Heart left ventricle (tissue), 16 donors: ENCODE measurements at regions not wholly inside any gene's neighbourhood (a gene's known extent, or its start where the extent isn't known, plus 50 kb on each side); places are given as distances from the start of the nearest gene placed in this dataset.

Source experiments
- ATAC-seq, 4 donors: fragments of 200-7000 bp; cut with Tn5 transposase; one replicate each; pipeline ENCODE4 v1.9.1; 2020 to 2022; ENCODE audit warnings: moderate library complexity in 4 of 4, mild to moderate bottlenecking in 3 of 4, moderate number of reproducible peaks in 1 of 4
- DNase-seq, 5 donors: peaks; one replicate each; pipeline ENCODE4 v3.0.0-alpha.2; 2020
- H3K27ac ChIP-seq, 12 donors: fragments of 200-600 bp; sonication (generic) in 4 of 12; one replicate each; pipeline versions ENCODE4 v1.5.0 to v1.8.0; 2016 to 2022; ENCODE audit warnings: mild to moderate bottlenecking in 2 of 12
- H3K27me3 ChIP-seq, 9 donors: fragments of 200-600 bp; sonication (generic) in 2 of 9; one replicate each; pipeline versions ENCODE4 v1.5.1 to v1.8.0; 2016 to 2022; ENCODE audit warnings: mild to moderate bottlenecking in 3 of 9
- H3K36me3 ChIP-seq, 9 donors: fragments of 200-600 bp; sonication (generic) in 2 of 9; one replicate each; pipeline versions ENCODE4 v1.5.0 to v1.8.0; 2018 to 2022; ENCODE audit warnings: mild to moderate bottlenecking in 2 of 9
- H3K4me1 ChIP-seq, 12 donors: fragments of 200-600 bp; sonication (generic) in 4 of 12; one replicate each; pipeline versions ENCODE4 v1.5.0 to v1.8.0; 2016 to 2022; ENCODE audit warnings: mild to moderate bottlenecking in 3 of 12
- H3K4me3 ChIP-seq, 12 donors: fragments of 200-600 bp; sonication (generic) in 4 of 12; one replicate each; pipeline versions ENCODE4 v1.5.0 to v1.8.0; 2017 to 2022; ENCODE audit warnings: mild to moderate bottlenecking in 9 of 12, moderate library complexity in 4 of 12
- H3K9me3 ChIP-seq, 12 donors: fragments of 200-600 bp; sonication (generic) in 4 of 12; one replicate each; pipeline versions ENCODE4 v1.5.0 to v1.8.0; 2016 to 2022; ENCODE audit warnings: mild to moderate bottlenecking in 1 of 12
- POLR2A ChIP-seq, 2 donors: fragments of 450-650 bp; IDR thresholded peaks; one replicate each; pipeline ENCODE4 v1.6.1; 2017; ENCODE audit warnings: antibody characterized with exemption in 2 of 2, mild to moderate bottlenecking in 2 of 2, moderate library complexity in 2 of 2
- WGBS, 4 donors: extraction: QIAGEN DNeasy Blood & Tissue Kit in 2 of 4; methylation state at CpG; one replicate each; pipeline versions ENCODE4 v1.1.5 to v1.1.7; 2013 to 2018; 5-methylcytosine and 5-hydroxymethylcytosine counted together
- intact Hi-C, 10 donors: fragments of 100-400 bp; cut with DNase I; formaldehyde crosslinking; loops; one replicate each; pipeline versions ENCODE4 v1.11.1 to v1.14.2; 2022
- TF ChIP-seq, protein P1 (sequence below), 12 donors: fragments of 200-600 bp; sonication (generic) in 4 of 12; IDR thresholded peaks; one replicate each; pipeline versions ENCODE4 v1.5.0 to v1.8.0; 2018 to 2022; ENCODE audit warnings: antibody characterized with exemption in 12 of 12, mild to moderate bottlenecking in 5 of 12
- donor health status: ischemic (EF 13 %, LVEDD 7.1; RV severe dilation, severe dysfunction).
- donor health status: healthy with polysubstance abuse.
- donor health status: DM: no; HTN: yes; CAD: no.
- donor health status: DM: no; HTN: no; CAD: no.
- donor health status: ischemic (EF 25% LVEDD 6.9; RV normal size, moderate dysfunction).
- donor health status: ischemic (EF 25% LVEDD 5.7; RV mildly dilated, moderate dysfunction).
- donor health status: healthy.
- donor health status: DM: yes; HTN: yes; CAD: no.
- donor health status: ischemic (EF 35%, LVEDD 5.7; RV mildly dilated, moderate dysfunction).
- donor health status: nonischemic (EF 11% LVEDD 7.7; RV severe dilation, severe dysfunction).
- donor health status: DM: yes; HTN: yes; CAD: no.
- donor health status: PGD.
- donor health status: ischemic (EF 29% LVEDD 5.4; RV normal size, mild dysfunction).
- donor health status: nonischemic (EF 23%, LVEDD 6.1; RV moderate dilation, normal function).

DNA sequence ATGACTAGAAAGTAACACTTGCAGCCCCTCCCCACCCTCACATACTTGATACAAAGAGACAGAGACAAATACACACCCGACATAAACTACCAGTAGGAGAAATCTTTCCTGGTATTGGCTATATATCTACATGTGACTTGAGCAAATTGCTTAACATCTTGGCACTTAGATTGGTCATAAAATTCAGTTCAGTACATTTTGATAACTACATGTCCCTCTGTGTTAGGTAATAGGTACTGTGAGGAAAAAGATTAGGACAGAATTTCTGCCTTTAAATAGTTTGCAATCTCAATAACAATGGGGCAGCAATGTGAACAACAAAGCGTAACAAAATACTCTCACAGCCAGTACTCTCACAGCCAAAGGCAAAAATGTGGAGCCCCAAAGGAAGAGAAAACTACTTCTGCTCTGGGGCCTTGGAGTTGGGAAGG lies 670.0 kb upstream of the ACVR2A start:
- H3K4me1 ChIP-seq: no peaks in the 10 kb centered on the region
- H3K9me3 ChIP-seq: peaks cover 0 to 19% (median 0%) of the 10 kb centered on the region in 12 donors
- H3K27ac ChIP-seq: no peak overlapping the region
- DNase-seq (no peak), ATAC-seq (no peak)
- no peaks in the 10 kb centered on the region for H3K36me3 ChIP-seq
- TF ChIP-seq, protein P1, sequence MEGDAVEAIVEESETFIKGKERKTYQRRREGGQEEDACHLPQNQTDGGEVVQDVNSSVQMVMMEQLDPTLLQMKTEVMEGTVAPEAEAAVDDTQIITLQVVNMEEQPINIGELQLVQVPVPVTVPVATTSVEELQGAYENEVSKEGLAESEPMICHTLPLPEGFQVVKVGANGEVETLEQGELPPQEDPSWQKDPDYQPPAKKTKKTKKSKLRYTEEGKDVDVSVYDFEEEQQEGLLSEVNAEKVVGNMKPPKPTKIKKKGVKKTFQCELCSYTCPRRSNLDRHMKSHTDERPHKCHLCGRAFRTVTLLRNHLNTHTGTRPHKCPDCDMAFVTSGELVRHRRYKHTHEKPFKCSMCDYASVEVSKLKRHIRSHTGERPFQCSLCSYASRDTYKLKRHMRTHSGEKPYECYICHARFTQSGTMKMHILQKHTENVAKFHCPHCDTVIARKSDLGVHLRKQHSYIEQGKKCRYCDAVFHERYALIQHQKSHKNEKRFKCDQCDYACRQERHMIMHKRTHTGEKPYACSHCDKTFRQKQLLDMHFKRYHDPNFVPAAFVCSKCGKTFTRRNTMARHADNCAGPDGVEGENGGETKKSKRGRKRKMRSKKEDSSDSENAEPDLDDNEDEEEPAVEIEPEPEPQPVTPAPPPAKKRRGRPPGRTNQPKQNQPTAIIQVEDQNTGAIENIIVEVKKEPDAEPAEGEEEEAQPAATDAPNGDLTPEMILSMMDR (IDR thresholded peaks at IDR 0.05): no peak
- no peak for TF ChIP-seq POLR2A (IDR thresholded peaks at IDR 0.05)
- no peak overlapping the region for H3K4me3 ChIP-seq
- H3K27me3 ChIP-seq: no peaks in the 10 kb centered on the region
- intact Hi-C loops: no loop called here
- WGBS, 4 donors: 68 to 82% (median 73%) methylated on average over 2 of the region's 2 CpGs

DNA sequence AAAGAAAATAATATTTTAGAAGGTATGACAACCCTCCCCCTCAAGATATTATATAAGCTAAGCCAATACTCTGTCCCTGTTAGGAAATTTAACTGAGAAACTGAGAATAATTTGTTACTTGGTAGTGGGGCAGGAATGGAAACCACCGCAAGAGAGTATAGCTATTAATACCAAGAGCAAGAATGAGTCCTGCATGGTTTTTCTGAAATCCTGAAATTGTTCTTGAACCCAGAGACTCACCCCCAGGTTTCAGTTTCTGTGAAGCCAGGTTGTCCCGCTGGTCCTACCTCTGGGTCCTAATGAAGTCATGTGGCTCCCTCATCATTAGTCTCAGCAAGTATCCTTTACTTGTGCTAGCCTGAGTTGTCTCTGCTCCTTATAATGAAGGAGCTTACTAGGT lies 671.0 kb upstream of the ACVR2A start:
- no peaks in the 10 kb centered on the region for H3K27me3 ChIP-seq
- no peaks in the 10 kb centered on the region for H3K36me3 ChIP-seq
- intact Hi-C loops: no loop called here
- TF ChIP-seq POLR2A (IDR thresholded peaks at IDR 0.05): no peak
- TF ChIP-seq, protein P1 (IDR thresholded peaks at IDR 0.05): no peak
- no peak overlapping the region for H3K4me3 ChIP-seq
- 90 to 92% (median 91%) methylated on average over 2 of the region's 2 CpGs for WGBS, 4 donors
- no peaks in the 10 kb centered on the region for H3K4me1 ChIP-seq
- H3K9me3 ChIP-seq: peaks cover 0 to 9% (median 0%) of the 10 kb centered on the region in 12 donors
- DNase-seq (no peak), ATAC-seq (no peak)
- H3K27ac ChIP-seq: no peak overlapping the region

DNA sequence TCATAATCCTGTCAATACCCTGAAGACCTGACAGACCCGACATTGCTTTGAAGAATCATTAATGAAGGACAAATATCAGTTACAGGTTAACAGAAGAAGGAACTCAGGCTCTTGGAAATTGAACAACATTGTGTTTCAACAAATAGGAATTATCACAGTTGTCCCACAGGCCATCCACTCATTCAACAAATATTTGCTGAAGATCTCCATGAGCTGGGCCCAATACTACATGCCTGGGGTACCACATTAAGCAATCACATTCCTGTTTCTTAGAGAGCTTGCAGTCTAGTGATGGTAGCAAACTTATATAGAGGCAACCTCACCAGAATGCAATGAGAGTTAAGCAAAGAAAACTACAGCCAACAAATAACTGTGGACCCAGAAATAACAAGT lies 671.6 kb upstream of the ACVR2A start:
- WGBS, 4 donors: 78 to 90% (median 83%) methylated on average over 1 of the region's 1 CpG
- no peak for TF ChIP-seq POLR2A (IDR thresholded peaks at IDR 0.05)
- TF ChIP-seq, protein P1 (IDR thresholded peaks at IDR 0.05): no peak
- Histone ChIP-seq H3K4me1 (no peaks in the 10 kb centered on the region), H3K27me3 (no peaks in the 10 kb centered on the region), H3K36me3 (no peaks in the 10 kb centered on the region), H3K4me3 (no peak overlapping the region), H3K27ac (no peak overlapping the region), H3K9me3 (peaks cover 0 to 5% (median 0%) of the 10 kb centered on the region in 12 donors)
- intact Hi-C loops: no loop called here
- DNase-seq (no peak), ATAC-seq (no peak)

DNA sequence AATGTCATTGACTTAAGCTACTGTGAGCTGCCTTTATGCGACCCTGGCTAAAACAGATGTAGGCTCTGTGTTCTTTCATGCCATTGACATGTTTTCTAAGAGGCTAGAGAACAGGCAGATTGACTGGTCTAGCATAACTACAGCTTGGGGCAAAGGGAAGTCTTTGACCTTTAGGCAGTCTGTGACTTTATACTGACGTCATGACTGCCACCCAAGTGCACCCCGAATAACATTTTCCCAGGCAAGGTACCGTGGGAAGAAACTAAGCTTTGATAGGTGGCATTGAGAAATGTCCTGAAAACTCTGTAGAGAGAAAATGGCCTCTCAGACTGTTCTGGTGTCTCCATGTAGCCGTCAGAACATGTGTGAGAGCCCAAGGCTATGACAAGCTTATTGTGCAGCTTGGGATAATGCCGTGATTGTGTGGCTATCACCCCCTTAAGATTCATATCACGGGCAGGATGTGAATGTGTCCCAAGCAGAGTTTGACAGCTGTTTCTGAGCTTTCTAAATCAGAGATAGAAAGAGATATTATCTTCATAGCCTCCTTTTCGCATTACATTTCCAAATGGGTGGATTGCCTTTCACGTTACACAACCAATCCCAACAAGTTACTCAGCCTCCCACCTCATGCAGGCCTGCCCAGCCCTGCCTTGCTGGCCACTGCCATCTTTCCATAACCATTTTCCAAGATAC lies 672.2 kb upstream of the ACVR2A start:
- ATAC-seq: no peak
- whole genome bisulfite sequencing, 4 donors: 74 to 81% (median 79%) methylated on average over 9 of the region's 9 CpGs
- no peaks in the 10 kb centered on the region for H3K4me1 ChIP-seq
- no peak overlapping the region for H3K4me3 ChIP-seq
- DNase-seq: no peak
- intact Hi-C loops: no loop called here
- H3K9me3 ChIP-seq: no peaks in the 10 kb centered on the region
- H3K27ac ChIP-seq: no peak overlapping the region
- no peaks in the 10 kb centered on the region for H3K36me3 ChIP-seq
- TF ChIP-seq, protein P1 (IDR thresholded peaks at IDR 0.05): no peak
- no peak for TF ChIP-seq POLR2A (IDR thresholded peaks at IDR 0.05)
- no peaks in the 10 kb centered on the region for H3K27me3 ChIP-seq
